ENCODE measurements at regions not wholly inside any gene's neighbourhood (a gene's known extent, or its start where the extent isn't known, plus 50 kb on each side); places are given as distances from the start of the nearest gene placed in this dataset.
A peak's percentile ranks its signal among the peaks of the same experiment; 100 is the strongest.

- DNase-seq = no peak
Observed at GRCh38 chrX:42725196-42725595, 52.8 kb downstream of the PPP1R2C start.

- DNase-seq = no peak
Observed at GRCh38 chrX:42720209-42720608, 57.8 kb downstream of the PPP1R2C start.

- no peak for DNase-seq
Observed at GRCh38 chrX:42715701-42716262, 62.2 kb downstream of the PPP1R2C start.

GRCh38 chrX:42714981-42715700 lies 62.8 kb downstream of the PPP1R2C start:
- peak in 4 of 6 experiments; percentile 5 to 47 (median 18) for DNase-seq

- DNase-seq = no peak
Observed at GRCh38 chrX:42710452-42710851, 67.5 kb downstream of the PPP1R2C start.

- DNase-seq = no peak
Observed at GRCh38 chrX:42708222-42708621, 69.7 kb downstream of the PPP1R2C start.

GRCh38 chrX:42707742-42708141 lies 70.2 kb downstream of the PPP1R2C start:
- no peak for DNase-seq

GRCh38 chrX:42704454-42704853 lies 73.5 kb downstream of the PPP1R2C start:
- no peak for DNase-seq

- DNase-seq = no peak
Observed at GRCh38 chrX:42697544-42697943, 80.4 kb downstream of the PPP1R2C start.

- no peak for DNase-seq
Observed at GRCh38 chrX:42696536-42697124, 81.3 kb downstream of the PPP1R2C start.

GRCh38 chrX:42695800-42696358 lies 82.1 kb downstream of the PPP1R2C start:
- DNase-seq = no peak

GRCh38 chrX:42694260-42694815 lies 83.6 kb downstream of the PPP1R2C start:
- no peak for DNase-seq

GRCh38 chrX:42691196-42691595 lies 86.8 kb downstream of the PPP1R2C start:
- no peak for DNase-seq

- DNase-seq = no peak
Observed at GRCh38 chrX:42686706-42687105, 91.3 kb downstream of the PPP1R2C start.

- no peak for DNase-seq
Observed at GRCh38 chrX:42686296-42686695, 91.7 kb downstream of the PPP1R2C start.

- DNase-seq = no peak
Observed at GRCh38 chrX:42684065-42684464, 93.9 kb downstream of the PPP1R2C start.

- DNase-seq = no peak
Observed at GRCh38 chrX:42680666-42681065, 97.3 kb downstream of the PPP1R2C start.

GRCh38 chrX:42678133-42678532 lies 99.8 kb downstream of the PPP1R2C start:
- DNase-seq = no peak

- DNase-seq = no peak
Observed at GRCh38 chrX:42673301-42673810, 104.6 kb downstream of the PPP1R2C start.

GRCh38 chrX:42664680-42665079 lies 113.3 kb downstream of the PPP1R2C start:
- DNase-seq = no peak

- DNase-seq = no peak
Observed at GRCh38 chrX:42628471-42628870, 149.5 kb downstream of the PPP1R2C start.

- DNase-seq = no peak
Observed at GRCh38 chrX:42627891-42628290, 150.1 kb downstream of the PPP1R2C start.

GRCh38 chrX:42624524-42624923 lies 153.4 kb downstream of the PPP1R2C start:
- no peak for DNase-seq

GRCh38 chrX:42619068-42619467 lies 158.9 kb downstream of the PPP1R2C start:
- DNase-seq = no peak
